Suppressor macrophage (primary cell): ENCODE measurements at regions not wholly inside any gene's neighbourhood (a gene's known extent, or its start where the extent isn't known, plus 50 kb on each side); places are given as distances from the start of the nearest gene placed in this dataset.
"Not testable (repeated sequence)": the region's sequence is repeated elsewhere in the genome, so short reads cannot be mapped to it uniquely, and the experiment has no call there.

Experiments used
- DNase-seq, 4 experiments: peaks; one replicate each; pipeline ENCODE4 v3.0.0-alpha.2; 2020 to 2022

DNA sequence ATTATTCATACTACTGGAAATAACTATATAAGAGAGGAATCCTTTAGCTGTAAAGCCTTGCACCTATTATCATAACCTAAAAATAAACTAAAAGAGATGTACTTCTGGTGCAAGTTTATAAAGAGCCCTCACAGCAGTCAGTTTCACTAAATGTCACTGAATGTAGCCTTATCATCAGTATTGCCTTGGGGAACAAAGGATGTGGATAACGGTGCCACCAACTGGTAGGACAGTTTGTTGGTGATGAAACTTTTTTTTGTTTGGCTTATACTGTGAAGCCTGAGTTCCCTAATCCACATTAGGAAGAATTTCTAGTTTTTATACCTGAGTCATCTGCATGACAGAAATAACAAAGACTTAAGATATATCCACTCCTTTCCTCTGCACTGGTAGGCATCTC lies 117.9 kb upstream of the COL1A2 start:
- DNase-seq: peak in 2 of 4 experiments; percentile 7 to 34

DNA sequence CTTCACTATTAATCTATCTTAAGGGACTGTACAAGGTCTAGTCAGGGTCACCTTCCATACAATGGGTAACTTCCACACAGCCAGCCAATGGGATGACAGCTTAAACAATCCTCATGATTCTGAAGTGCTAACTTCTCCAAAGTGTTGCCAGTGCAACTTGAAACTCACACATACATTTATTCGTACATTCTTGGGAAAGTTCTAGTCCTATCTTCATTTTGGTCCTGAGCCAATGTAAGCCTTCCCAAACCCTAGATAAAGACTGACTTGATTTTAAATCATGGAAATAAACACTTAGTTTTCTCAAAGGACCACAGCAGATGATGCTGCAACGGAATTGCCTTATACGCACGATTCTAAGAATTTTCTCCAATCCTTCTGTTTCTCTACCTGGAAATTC lies 117.5 kb upstream of the COL1A2 start:
- no peak for DNase-seq

DNA sequence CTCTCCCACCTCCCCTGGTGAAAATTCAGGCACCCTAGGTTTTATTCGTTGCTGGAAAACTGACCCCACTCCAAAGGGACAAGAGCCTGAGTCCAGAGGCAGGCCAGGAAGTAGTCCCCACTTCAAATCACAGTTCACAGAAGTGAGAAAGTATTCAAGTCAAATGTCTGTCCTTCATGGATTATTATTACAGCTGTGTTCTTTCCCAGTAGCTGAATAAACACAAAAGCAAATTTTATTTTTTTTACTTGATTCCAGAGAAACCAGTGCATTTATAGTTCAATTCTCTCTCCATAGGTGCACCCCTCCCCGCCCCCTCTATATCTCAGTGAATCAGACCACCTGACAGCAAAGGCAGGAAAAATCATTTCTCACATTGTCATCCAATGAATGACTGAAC lies 113.8 kb upstream of the COL1A2 start:
- no peak for DNase-seq

DNA sequence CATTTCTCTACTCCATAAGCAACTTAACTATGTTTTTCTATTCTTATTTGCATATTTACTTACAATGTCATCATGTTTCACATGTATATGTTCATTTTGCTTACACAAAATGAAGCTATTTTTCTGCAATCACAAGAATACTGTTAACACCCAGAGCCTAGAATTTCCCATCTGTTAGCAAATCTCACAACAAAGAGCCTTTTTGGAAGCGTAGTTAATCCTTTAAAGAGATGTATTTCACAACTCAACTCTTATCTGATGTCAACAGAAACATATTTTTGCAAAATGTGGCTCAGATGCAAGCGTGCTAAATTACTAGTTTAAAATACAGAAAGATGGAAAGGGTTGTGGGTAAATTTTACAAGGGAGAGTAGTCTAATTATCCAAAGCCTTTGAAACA lies 110.6 kb upstream of the COL1A2 start:
- no peak for DNase-seq

DNA sequence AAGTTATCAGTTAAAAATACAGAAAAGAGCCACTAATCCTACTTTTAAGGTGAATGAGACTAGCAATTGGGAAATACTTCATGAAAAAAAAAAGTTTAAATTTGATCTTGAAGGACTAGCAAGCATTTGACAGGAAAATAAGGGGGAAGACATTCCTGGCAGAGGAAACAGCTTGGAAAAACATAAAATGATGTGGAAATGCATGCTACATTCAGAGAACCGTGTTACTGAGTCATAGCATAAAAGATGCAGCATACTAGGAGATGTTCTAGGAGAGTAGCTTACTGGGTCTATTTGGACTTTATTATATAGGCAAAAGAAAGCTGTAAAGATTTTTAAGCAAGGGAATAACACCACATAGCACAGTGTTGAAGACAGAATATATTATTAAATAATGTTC lies 108.6 kb upstream of the COL1A2 start:
- no peak for DNase-seq

DNA sequence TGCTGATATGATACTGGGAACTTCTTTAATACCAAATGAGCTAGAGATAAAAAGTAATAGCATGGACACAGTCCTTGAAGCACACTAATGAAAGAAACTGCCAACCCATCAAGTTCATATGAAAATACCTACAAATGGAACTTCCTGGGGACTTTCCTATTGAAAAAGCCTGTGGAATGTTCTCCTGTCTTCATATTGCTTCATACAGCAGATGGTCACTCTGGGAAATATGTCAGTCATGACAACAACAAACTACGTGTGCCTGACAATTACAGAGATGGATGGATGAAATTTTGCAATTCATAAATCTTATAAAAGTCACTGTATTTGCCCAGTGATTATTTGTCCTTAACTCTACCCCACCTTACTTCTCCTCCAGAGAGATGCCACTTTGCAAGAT lies 106.6 kb upstream of the COL1A2 start:
- no peak for DNase-seq

DNA sequence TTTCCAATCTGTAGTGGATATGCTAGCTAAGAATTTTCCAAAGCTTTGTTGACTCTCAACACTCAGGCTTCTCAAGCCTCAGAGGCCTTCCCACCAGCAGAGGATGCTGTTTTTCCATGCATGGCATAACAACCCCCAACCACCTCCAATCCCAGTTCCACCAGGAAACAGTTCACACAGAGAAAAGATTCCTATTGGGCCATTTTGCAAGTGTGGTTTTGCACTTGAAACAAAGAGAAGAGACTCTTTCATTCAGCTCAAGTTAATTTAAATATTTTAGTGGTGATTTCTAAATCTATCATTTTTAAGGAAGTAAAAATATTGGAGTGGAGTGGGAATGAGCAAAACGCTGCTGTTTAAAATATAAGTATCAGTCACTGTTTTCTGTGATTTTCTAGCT lies 105.6 kb upstream of the COL1A2 start:
- DNase-seq: peak; percentile 6 to 56 (median 24)

DNA sequence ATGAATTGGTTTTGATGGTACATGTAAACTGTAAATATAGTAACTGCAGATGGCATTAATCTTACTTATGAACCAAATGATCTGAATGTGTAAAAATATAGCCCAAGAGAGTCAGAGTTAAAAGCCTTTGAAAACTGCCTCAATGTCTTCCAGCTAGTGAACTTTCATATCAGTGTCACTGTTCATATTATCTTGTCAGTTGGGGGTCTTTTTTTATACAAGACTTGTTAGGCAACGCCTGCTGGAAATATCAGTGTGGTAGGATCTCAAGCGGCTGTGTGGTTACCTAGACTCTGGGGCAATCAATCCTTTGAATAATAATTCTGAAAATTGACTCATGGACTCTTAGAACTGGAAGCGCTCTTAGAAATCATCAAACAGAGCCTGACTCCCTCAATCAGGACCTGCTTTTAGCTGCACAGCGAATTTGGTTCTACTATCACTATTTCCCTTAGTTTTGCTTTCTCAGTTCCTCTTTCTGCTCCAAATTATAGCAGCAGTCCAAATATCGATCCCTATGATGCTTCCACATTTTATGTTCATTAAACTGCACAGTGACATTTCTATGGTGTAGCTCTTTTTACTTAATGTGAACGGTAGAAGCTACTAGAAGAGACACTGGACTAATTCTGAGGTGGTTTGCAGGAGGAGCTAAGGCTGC lies 100.1 kb upstream of the COL1A2 start:
- no peak for DNase-seq

DNA sequence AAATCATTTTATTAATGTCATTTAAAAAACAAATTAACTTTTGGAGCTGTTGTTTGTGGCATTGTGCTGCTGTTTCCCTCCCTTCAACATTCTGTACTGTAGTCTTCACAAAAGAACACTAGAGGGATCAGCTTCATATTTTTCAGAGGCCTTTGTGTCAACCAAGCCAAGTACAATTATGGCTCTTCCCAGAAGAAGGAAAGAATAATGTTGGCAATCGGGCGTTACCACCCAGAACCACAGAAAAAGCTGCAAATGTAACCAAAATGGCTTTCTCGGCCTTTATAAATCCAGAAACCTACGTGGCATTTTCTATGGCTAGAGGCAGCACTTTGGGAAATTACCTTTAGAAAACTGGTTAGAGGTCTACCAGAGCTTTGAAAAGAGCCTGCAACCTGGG lies 98.8 kb upstream of the COL1A2 start:
- DNase-seq: no peak

DNA sequence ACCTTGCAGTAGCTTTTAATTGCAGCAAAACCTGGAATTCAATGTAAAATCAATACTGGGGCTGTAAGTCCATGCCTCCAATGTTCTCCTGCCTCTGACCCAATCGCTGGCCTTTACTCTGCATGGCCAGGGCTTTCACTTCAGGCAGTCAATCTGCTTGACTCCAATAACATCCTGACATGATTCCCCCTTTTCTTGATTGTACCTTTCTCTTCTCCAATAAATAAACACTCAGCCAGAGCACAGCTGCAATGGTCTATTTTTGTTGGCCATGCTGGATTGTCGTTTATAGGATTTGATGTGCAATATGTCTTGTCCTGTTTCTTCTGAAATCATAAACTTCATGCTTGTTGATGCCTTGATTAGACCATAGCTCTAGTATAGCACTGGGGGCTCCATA lies 97.8 kb upstream of the COL1A2 start:
- DNase-seq: no peak

DNA sequence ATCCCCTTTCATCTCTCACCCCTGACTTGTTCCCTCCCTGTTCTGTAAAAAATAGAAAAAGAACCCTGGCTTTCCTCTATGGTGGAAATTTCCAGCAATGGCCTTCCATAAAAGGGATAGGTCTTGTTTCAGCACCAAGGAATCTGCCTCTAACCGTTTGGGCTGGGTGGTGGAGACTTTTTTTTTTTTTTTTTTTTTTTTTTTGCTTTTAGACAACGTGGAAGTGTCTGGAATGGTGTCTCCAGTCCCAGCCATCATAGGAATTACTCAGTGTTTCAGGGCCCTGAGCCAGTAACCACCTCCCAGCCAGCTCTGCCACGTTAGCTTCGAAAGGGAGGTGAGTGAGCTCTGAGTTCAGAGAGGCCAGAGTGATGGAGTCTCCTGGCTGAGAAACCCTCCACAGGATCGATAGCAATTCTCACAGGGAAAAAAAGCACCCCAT lies 97.3 kb upstream of the COL1A2 start:
- DNase-seq: no peak

DNA sequence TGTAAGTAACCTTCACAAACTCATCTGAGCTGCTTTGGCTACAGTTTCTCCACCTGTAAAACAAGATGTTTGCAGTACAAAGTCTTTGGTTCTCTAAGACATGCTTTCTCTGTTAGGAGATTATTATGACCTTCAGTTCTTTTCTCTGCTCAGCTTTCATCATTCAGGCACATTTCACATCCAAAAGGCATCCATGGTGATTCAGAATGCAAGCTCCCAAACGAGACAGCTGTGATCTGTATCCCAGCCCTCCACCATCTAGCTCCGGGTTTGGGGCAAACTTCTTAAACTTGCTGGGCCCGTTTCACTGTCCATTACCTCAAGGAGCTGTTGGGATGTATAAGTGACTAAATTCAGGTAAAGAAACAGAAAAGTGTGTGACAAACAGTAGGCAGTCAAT lies 95.8 kb upstream of the COL1A2 start:
- DNase-seq: no peak

DNA sequence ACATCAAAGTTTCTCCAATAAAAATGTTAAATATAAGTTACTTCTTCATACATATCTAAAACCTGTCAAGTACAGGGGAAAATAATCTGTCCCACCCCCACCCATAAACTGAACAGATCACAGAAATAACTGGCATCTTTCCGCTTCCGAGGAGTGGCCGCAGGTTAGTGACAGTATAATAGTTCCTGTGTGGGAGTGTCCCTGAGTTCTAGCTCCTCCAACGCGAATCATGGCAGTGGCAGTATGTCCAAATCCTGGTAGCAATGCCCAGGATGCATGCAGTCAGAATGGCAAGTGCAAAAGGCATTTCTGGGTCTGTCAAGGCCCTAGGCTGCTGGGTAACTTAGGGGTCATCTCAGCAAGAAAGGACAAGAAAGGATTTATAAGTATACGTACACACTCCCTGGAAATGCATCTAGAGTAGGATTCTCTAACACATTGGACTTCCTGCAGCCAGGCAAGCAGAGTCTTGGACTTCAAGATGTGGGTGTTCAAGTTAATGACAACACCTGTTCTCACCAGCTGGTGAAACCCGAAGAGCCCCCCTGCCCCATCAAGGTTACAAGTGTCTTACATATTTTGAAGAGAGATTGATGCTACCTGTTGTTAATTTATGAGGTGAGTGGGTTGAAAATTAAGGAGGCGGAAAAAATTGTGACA lies 94.4 kb upstream of the COL1A2 start:
- no peak for DNase-seq

DNA sequence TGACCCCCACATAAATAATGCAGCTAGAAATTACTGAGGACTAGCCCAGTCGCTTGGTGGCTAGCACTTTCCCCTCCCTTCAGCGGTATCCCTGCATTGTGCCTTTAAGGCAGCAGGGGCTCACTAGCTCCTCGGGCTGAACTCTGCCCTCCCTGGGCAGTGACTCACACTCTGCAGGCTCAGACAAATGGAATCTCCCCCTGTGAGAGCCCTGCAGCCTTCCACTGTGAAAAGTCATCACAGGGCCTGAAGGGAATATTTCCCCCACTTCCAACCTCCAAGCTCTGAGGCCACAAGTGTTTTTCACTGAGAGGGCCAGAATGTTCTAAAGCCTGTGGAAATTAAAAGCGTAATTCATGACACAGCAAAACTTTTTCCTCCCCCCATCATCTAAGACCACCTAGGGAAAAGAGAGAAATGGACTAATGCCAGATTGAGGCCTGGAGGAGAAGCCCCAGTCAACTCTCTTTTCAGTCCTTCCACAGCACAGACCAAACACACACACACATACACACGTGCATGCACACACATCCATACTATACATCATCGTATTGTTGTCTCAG lies 93.6 kb upstream of the COL1A2 start:
- no peak for DNase-seq

DNA sequence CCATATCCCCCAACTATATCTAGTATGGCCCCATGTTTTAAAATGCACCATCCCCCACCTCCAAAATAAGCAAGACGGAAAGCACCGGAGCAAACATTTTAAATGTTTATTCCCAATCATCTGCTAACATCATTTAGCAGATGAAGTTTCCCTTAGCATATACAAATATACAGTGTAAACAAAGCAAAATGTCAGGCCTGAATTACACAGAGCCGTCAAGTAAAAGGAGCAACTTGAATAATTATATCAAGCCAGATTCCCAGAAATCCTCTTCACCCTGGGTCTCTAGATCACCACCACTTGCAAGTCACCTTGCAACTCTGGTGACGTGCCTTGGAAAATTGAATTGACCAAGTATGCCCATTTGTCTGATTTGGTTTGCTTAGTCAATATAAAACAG lies 91.6 kb upstream of the COL1A2 start:
- DNase-seq: no peak

DNA sequence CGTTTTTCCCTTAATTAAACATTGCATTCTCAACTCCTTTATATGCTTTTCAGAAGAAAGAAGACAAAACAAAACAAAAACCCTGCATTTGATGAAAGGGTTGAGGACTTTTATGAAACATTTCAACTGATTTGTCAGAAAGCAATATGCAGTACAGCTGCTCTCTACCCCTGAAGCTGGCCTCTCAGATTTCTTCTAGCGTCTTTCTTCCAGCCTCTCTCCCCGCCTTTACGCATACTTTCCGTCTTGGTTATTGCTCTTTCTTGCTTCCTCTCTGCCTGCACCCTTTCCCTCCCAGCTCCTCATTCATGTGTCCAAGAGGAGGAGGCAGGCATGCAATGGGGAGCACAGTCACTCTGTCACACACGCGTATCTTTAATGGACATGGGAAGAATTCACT lies 91.0 kb upstream of the COL1A2 start:
- DNase-seq: no peak

DNA sequence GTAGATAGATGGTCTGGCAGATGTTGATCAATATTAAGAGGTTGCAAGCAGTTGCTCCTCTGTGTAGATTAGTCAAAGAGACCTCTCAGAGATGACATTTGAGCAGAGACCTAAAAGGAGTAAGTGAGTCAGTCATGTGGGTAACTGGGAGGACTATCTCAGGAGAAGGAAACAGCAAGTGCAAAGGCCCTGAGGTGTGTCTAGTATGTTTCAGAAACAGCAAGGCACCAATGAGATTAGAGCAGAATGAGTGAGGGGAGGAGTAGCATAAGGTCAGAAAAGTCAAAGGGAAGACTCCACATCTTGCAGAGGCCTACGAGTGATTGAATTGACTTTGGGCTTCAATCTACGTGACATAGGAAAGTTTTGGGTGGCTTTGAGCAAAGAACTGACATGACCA lies 89.8 kb upstream of the COL1A2 start:
- no peak for DNase-seq

DNA sequence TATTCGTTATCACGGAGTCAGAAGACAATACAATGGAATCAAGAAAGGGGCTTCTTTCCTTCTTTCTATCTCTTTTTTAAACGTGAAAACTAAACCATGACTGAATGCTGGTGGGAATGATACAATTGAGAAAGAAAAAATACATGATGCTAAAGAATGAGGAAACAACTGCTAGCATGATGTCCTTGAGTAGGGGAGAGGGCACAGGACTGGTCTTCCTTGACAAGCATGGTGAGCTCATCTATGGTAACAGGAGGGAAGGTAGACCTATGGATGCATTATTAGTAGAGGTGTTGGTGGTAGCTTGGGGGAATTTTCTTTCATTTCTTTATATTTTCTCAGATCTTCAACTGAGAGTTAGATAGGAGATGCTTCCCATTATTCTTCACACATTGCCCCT lies 88.9 kb upstream of the COL1A2 start:
- DNase-seq: no peak

DNA sequence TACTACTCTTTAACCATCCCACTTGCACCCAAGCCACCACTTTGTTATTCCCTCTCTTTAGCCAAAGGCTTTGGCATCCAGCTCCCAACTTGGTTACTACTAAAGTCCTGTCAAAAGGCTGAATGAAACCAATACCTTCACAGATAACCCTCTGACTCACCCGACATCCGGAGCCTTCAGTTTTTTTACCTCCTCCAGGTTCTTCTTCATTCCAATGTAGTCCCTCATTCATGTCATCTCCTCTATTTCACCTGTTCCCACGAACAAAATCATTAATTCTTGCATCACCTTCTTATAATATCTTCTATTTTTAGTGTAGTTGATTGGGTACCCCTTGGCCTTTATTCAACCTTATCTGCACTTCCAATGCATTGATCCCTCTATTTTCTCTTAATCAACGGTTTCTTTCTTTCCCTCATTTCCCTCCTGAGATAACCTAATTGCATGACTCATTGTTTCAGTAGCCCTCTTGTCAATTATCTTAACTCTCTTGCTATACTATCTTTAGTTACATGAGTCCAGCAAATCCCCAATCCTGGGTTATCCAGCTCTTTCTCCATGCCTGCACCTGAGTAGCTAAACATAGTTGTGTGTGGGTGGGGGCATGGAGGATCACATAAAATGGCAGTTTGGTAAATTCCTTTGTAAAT lies 87.2 kb upstream of the COL1A2 start:
- DNase-seq: no peak

DNA sequence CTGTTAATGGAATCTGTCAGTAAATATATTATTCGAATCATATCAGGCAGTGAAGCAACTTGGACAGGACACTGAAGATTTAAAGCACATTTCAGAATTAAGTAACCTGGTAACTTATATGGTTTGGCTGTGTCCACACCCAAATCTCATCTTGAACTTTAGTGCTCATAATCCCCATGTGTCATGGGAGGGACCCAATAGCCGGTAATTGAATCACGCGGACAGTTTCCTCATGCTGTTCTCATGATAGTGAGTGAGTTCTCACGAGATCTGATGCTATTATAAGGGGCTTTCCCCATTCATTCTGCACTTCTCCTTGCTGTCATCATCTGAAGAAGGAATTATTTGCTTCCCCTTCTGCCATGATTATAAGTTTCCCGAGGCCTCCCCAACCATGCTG lies 83.2 kb upstream of the COL1A2 start:
- DNase-seq: peak in 3 of 4 experiments; percentile 1 to 12 (median 8)

DNA sequence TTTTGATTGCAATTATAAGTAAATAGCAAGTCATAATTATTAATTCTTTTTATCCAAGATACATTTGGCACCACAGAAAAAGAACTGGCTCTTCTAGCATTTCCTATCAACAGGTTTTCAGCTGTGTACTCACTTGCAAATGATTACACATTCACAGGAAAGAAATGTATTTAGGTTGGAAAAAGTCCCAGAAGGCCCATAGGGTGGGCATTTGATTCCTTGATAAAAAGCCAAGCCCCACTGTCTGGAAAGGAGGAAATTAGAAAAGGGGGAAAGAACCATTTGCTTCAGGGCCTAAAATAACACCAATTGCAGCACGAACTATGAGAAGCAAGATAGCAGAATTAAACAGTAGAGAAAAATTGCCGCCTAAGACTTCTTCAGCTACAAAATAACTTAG lies 80.8 kb upstream of the COL1A2 start:
- no peak for DNase-seq

DNA sequence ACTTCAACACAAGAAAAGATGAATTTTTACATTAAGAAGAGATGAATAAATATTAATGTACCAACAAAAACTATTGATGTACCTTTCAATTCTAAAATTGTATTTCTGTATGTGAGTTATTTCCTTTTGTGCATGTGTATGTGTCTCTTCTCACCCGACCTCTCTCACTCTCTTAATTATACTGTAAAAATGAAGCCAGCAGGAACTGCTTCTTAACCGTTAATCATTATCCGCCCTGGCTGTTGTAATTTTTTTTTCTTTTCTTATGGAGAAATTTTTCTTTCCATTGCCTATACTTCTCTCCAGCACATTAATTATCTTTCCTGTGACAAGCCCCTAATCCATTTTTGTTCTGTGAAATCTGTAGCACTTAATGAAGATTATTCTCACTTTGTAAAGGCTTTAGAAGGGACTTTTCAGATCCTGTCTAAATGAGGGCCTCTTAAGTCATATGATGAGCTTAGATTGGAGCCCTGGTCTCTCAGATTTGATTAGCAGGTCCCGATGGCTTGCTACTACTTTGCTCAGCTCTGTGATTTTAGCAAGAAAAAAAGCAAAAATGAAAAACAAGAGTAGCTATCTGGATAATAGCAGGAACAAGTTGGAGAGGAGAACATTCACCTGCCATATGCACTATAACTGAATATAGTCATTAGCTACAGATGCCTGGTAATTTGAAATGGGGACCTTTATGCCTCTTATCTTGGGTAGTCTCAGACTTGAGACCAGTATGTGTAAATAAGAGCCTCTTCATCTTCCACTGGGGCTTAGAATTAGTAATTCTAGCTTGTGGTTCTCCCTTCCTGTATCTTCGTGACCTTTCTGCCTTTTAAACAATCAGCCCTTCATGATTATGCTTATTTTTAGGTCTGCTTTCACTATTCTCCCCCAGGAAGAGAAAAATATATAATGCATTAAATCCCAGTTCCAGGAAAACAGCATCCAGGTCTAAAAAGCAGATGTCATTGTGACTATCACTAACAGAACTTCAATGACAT lies 80.0 kb upstream of the COL1A2 start:
- no peak for DNase-seq

DNA sequence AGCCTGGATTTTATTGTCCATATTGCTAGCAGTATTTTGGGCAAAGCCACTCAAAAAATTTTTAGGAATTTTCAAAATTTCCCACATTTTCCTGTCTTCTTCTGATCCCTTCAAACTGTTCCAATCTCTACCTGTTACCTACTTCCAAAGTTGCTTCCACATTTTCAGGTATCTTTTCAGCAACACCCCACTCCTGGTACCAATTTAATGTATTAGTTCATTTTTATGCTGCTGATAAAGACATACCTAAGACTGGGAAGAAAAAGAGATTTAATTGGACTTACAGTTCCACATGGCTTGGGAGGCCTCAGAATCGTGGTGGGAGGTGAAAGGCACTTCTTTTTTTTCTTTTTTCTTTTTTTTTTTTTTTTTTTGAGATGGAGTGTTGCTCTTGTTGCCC lies 73.6 kb upstream of the COL1A2 start:
- not testable (repeated sequence) for DNase-seq
